Right atrium auricular region (tissue), 2 donors: ENCODE measurements at regions not wholly inside any gene's neighbourhood (a gene's known extent, or its start where the extent isn't known, plus 50 kb on each side); places are given as distances from the start of the nearest gene placed in this dataset.
"Not testable (repeated sequence)": the region's sequence is repeated elsewhere in the genome, so short reads cannot be mapped to it uniquely, and the experiment has no call there.

Source experiments
- DNase-seq: peaks from one replicate; pipeline ENCODE4 v3.0.0-alpha.2; 2019; ENCODE audit warnings: low spot score
- H3K27ac ChIP-seq, 2 donors: fragments of 200-600 bp; sonication (generic); 1 replicate in 1 of 2; 2 replicates in 1 of 2; pipeline ENCODE4 v1.5.1; 2016 to 2019
- H3K27me3 ChIP-seq, 2 donors: fragments of 200-600 bp; sonication (generic); one replicate each; pipeline versions ENCODE4 v1.5.1 to v1.6.0; 2017 to 2019
- H3K36me3 ChIP-seq: fragments of 200-600 bp; sonication (generic); one replicate; pipeline ENCODE4 v1.5.1; 2016
- H3K4me1 ChIP-seq, 2 donors: fragments of 200-600 bp; sonication (generic); one replicate each; pipeline versions ENCODE4 v1.5.1 to v1.6.0; 2017 to 2019
- H3K4me3 ChIP-seq, 2 donors: fragments of 200-600 bp; sonication (generic); 1 replicate in 1 of 2; 2 replicates in 1 of 2; pipeline ENCODE4 v1.5.1; 2017 to 2019; ENCODE audit warnings: mild to moderate bottlenecking in 1 of 2, moderate library complexity in 1 of 2
- H3K9me3 ChIP-seq, 2 donors: fragments of 200-600 bp; sonication (generic); one replicate each; pipeline ENCODE4 v1.5.1; 2019
- TF ChIP-seq, protein P1 (sequence below), 2 donors: fragments of 200-600 bp; sonication (generic); IDR thresholded peaks; one replicate each; pipeline ENCODE4 v1.5.1; 2019; ENCODE audit warnings: antibody characterized with exemption in 2 of 2

DNA sequence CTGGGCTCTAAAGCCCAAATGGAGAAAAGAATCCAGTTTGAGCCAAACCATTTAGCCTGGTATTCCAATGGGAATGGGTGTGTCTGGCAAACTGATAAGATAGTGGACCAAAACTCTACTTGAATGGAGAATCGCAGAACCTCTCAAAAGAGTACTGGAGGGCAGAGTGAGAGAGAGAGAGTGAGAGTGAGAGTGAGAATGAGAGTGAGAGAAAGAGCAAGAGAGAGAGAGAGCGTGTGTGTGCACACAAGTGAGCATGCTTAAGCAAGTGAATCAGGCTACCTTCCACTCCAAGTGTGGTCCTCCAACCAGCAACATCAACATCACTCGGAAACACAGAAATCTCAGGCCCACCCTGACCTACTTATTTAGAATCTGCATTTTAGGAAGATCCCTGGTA is 58.8 kb downstream of the UQCRFS1 start:
- Histone ChIP-seq H3K27me3 (no peaks in the 10 kb centered on the region), H3K4me3 (no peak overlapping the region), H3K36me3 (no peaks in the 10 kb centered on the region), H3K9me3 (peaks cover 0 to 25% of the 10 kb centered on the region in 2 donors), H3K4me1 (no peaks in the 10 kb centered on the region), H3K27ac (no peak overlapping the region)
- TF ChIP-seq, protein P1, sequence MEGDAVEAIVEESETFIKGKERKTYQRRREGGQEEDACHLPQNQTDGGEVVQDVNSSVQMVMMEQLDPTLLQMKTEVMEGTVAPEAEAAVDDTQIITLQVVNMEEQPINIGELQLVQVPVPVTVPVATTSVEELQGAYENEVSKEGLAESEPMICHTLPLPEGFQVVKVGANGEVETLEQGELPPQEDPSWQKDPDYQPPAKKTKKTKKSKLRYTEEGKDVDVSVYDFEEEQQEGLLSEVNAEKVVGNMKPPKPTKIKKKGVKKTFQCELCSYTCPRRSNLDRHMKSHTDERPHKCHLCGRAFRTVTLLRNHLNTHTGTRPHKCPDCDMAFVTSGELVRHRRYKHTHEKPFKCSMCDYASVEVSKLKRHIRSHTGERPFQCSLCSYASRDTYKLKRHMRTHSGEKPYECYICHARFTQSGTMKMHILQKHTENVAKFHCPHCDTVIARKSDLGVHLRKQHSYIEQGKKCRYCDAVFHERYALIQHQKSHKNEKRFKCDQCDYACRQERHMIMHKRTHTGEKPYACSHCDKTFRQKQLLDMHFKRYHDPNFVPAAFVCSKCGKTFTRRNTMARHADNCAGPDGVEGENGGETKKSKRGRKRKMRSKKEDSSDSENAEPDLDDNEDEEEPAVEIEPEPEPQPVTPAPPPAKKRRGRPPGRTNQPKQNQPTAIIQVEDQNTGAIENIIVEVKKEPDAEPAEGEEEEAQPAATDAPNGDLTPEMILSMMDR (IDR thresholded peaks at IDR 0.05) = no peak
- DNase-seq = no peak

DNA sequence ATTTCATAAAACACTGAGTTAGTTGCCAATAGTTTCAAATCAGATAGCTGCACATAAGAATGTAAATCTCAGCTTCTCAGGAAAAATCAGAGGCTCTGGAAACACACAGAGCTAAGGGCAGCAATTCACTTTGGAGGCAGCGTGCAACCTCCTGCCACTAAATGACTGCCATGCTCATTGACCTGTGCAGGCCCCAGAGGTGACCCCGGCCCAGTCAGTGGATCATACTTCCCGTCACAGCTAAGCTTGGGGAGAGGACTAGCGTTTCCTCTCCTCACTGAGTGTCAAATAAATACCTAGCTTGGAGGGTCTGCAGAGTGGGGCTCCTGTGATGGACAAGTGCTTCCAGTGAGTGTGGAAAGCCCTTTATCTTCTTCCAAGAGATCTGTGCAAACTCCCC is 67.2 kb downstream of the UQCRFS1 start:
- TF ChIP-seq, protein P1 (IDR thresholded peaks at IDR 0.05) = no peak
- H3K27me3 ChIP-seq = no peaks in the 10 kb centered on the region

DNA sequence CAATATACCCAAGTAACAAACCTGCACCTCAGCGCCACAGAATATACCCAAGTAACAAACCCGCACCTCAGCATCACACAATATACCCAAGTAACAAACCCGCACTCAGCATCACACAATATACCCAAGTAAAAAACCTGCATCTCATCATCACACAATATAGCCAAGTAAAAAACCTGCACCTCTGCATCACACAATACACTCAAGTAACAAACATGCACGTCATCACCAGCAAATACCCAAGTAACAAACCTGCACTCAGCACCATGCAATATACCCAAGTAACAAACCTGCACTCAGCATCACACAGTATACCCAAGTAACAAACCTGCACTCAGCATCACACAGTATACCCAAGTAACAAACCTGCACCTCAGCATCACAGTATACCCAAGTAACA is 69.8 kb downstream of the UQCRFS1 start:
- H3K36me3 ChIP-seq = no peaks in the 10 kb centered on the region
- peaks cover 0 to 36% of the 10 kb centered on the region in 2 donors for H3K9me3 ChIP-seq
- TF ChIP-seq, protein P1 (IDR thresholded peaks at IDR 0.05) = no peak
- no peak overlapping the region for H3K27ac ChIP-seq
- H3K4me3 ChIP-seq = no peak overlapping the region
- H3K27me3 ChIP-seq = no peaks in the 10 kb centered on the region
- DNase-seq = no peak
- no peaks in the 10 kb centered on the region for H3K4me1 ChIP-seq

More for the DNA sequence above, 67.2 kb downstream of the UQCRFS1 start:
- H3K36me3 ChIP-seq = no peaks in the 10 kb centered on the region
- H3K9me3 ChIP-seq = peaks cover 0 to 11% of the 10 kb centered on the region in 2 donors
- H3K4me3 ChIP-seq = no peak overlapping the region
- no peak for DNase-seq
- H3K27ac ChIP-seq = no peak overlapping the region
- H3K4me1 ChIP-seq = no peaks in the 10 kb centered on the region

DNA sequence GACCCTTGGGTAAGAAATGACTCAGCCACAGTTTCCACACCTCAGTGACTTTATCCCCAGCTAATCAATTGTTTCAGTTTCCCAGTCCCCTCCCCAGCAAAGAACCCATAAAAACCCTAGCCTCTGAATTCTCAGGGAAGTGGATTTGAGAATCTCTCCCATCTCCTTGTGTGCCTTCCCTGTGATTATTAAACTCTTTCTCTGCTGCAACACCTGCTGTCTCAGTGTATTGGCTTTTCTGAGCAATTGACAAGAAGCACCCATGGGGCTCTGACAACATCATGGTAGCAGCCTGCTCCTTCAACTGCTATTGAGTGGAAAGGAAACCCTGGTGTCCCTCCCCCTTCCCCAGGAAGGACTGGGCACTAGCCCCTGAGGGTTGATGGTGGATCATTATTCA is 73.7 kb downstream of the UQCRFS1 start:
- H3K9me3 ChIP-seq = peaks cover 0 to 36% of the 10 kb centered on the region in 2 donors
- TF ChIP-seq, protein P1 (IDR thresholded peaks at IDR 0.05) = no peak

DNA sequence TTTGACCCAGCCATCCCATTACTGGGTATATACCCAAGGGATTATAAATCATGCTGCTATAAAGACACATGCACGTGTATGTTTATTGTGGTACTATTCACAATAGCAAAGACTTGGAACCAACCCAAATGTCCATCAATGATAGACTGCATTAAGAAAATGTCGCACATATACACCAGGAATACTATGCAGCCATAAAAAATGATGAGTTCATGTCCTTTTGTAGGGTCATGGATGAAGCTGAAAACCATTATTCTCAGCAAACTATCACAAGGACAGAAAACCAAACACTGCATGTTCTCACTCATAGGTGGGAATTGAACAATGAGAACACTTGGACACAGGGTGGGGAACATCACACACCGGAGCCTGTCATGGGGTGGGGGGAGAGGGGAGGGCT is 74.7 kb downstream of the UQCRFS1 start:
- not testable (repeated sequence) for H3K4me1 ChIP-seq, DNase-seq, H3K36me3 ChIP-seq, H3K27me3 ChIP-seq, H3K27ac ChIP-seq, H3K4me3 ChIP-seq
- H3K9me3 ChIP-seq = peaks cover 0 to 36% of the 10 kb centered on the region in 2 donors

More for the DNA sequence above, 73.7 kb downstream of the UQCRFS1 start:
- H3K4me1 ChIP-seq = no peaks in the 10 kb centered on the region
- H3K36me3 ChIP-seq = no peaks in the 10 kb centered on the region
- no peak overlapping the region for H3K27ac ChIP-seq
- H3K4me3 ChIP-seq = no peak overlapping the region
- DNase-seq = no peak
- no peaks in the 10 kb centered on the region for H3K27me3 ChIP-seq

DNA sequence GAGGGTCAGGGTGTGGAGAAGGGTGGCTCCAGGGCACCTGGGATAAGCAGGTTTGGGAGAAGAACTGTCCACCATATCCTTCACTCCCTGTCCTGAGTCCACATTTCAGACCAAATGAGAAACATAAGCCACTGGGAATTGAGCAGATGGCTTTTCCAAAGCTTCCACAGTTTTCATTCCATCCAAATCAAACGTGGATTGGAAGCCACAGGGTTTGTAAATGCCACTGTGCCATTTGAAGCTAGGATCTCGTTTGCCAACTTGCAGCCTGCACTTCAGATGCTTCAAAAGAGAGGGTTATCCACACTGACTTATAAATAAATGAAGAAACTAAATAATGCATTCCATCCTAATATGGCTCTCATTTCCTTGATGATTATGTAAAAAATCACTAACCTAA is 81.5 kb downstream of the UQCRFS1 start:
- TF ChIP-seq, protein P1 (IDR thresholded peaks at IDR 0.05) = no peak
- Histone ChIP-seq H3K4me3 (no peak overlapping the region), H3K9me3 (no peaks in the 10 kb centered on the region), H3K27ac (no peak overlapping the region), H3K4me1 (no peaks in the 10 kb centered on the region), H3K36me3 (no peaks in the 10 kb centered on the region), H3K27me3 (no peaks in the 10 kb centered on the region)
- no peak for DNase-seq
